ENCODE measurements at regions not wholly inside any gene's neighbourhood (a gene's known extent, or its start where the extent isn't known, plus 50 kb on each side); places are given as distances from the start of the nearest gene placed in this dataset.
"Not testable (repeated sequence)": the region's sequence is repeated elsewhere in the genome, so short reads cannot be mapped to it uniquely, and the experiment has no call there.

DNA sequence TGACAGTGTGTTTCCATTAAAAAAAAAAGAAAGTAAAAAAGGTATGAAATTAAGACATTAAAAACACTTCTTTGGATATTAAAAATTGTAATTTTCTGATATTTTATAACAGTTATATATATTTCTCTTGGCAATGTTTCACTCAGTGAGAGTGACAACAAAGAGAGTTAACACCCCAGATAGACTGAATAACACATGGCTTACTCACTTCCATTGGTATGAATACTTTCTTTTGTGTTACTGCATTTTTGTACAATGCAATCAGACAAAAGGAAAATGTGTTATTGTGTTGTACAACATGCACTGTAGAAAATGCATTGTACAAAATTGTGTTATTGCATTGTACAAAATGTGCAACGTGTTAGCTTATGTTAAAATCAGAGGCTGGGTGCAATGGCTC, 676.6 kb upstream of the AMELY start:
- H4K20me1 ChIP-seq (ENCODE audit: insufficient read depth); H3K4me3 ChIP-seq (ENCODE audit: low read length); H3K27ac ChIP-seq (ENCODE audit: low read length); H3F3A ChIP-seq (ENCODE audit: insufficient read depth, low read length, poor library complexity, severe bottlenecking); H3K9ac ChIP-seq (ENCODE audit: low read length); H3K9me3 ChIP-seq (ENCODE audit: low read length); H3K4me2 ChIP-seq (ENCODE audit: low read length); H3K9me2 ChIP-seq (ENCODE audit: insufficient read depth, low read length); H3K36me3 ChIP-seq (ENCODE audit: insufficient read depth, low read length); H2AFZ ChIP-seq (ENCODE audit: low read depth, low read length); H3K79me2 ChIP-seq (replicated peaks; ENCODE audit: insufficient read depth, low read length); H3K27me3 ChIP-seq (ENCODE audit: insufficient read depth, low read depth, low read length): not testable (repeated sequence)

DNA sequence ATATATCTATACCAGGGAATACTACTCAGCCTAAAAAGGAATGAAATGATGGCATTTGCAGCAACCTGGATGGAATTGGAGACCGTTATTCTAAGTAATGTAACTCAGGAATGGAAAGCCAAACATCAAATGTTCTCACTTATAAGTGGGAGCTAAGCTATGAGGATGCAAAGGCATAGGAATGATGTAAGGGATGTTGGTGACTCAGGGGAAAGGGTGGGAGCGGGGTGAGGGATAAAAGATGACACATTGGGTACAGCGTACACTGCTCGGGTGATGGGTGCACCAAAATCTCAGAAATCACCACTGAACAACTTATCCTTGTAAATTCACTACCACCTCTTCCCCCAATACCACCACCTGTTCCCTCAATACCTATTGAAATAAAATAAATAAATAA, 651.0 kb upstream of the AMELY start:
- Histone ChIP-seq H4K20me1 (ENCODE audit: insufficient read depth) (no peaks in the 10 kb centered on the region), H3K9me2 (ENCODE audit: insufficient read depth, low read length) (no peaks in the 10 kb centered on the region), H3K9ac (ENCODE audit: low read length) (no peak overlapping the region), H3K36me3 (ENCODE audit: insufficient read depth, low read length) (no peaks in the 10 kb centered on the region), H3K4me2 (ENCODE audit: low read length) (no peak overlapping the region), H3K9me3 (ENCODE audit: low read length) (no peaks in the 10 kb centered on the region), H3K27me3 (ENCODE audit: insufficient read depth, low read depth, low read length) (no peaks in the 10 kb centered on the region), H3K4me3 (ENCODE audit: low read length) (no peak overlapping the region), H2AFZ (ENCODE audit: low read depth, low read length) (no peak overlapping the region), H3K79me2 (replicated peaks; ENCODE audit: insufficient read depth, low read length) (no peaks in the 10 kb centered on the region), H3F3A (ENCODE audit: insufficient read depth, low read length, poor library complexity, severe bottlenecking) (no peaks in the 10 kb centered on the region), H3K27ac (ENCODE audit: low read length) (no peak overlapping the region)
- no peak for TF ChIP-seq EZH2 (IDR thresholded peaks at IDR 0.05; ENCODE audit: borderline replicate concordance, insufficient read depth, low read length, poor library complexity, severe bottlenecking)
- TF ChIP-seq RAD21 (conservative IDR thresholded peaks at IDR 0.05): no peak
- TF ChIP-seq POLR2AphosphoS5 (IDR thresholded peaks at IDR 0.05): no peak
- TF ChIP-seq EP300 (conservative IDR thresholded peaks at IDR 0.05; ENCODE audit: poor library complexity, severe bottlenecking): no peak
- no peak for TF ChIP-seq MXI1 (conservative IDR thresholded peaks at IDR 0.05; ENCODE audit: poor library complexity, severe bottlenecking)
- TF ChIP-seq TAF1 (IDR thresholded peaks at IDR 0.05; ENCODE audit: low read depth): no peak
- TF ChIP-seq, protein P1, sequence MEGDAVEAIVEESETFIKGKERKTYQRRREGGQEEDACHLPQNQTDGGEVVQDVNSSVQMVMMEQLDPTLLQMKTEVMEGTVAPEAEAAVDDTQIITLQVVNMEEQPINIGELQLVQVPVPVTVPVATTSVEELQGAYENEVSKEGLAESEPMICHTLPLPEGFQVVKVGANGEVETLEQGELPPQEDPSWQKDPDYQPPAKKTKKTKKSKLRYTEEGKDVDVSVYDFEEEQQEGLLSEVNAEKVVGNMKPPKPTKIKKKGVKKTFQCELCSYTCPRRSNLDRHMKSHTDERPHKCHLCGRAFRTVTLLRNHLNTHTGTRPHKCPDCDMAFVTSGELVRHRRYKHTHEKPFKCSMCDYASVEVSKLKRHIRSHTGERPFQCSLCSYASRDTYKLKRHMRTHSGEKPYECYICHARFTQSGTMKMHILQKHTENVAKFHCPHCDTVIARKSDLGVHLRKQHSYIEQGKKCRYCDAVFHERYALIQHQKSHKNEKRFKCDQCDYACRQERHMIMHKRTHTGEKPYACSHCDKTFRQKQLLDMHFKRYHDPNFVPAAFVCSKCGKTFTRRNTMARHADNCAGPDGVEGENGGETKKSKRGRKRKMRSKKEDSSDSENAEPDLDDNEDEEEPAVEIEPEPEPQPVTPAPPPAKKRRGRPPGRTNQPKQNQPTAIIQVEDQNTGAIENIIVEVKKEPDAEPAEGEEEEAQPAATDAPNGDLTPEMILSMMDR (IDR thresholded peaks at IDR 0.05; ENCODE audit: poor library complexity, severe bottlenecking): no peak
- TF ChIP-seq SMC3 (conservative IDR thresholded peaks at IDR 0.05; ENCODE audit: poor library complexity): no peak
- TF ChIP-seq, protein P2, sequence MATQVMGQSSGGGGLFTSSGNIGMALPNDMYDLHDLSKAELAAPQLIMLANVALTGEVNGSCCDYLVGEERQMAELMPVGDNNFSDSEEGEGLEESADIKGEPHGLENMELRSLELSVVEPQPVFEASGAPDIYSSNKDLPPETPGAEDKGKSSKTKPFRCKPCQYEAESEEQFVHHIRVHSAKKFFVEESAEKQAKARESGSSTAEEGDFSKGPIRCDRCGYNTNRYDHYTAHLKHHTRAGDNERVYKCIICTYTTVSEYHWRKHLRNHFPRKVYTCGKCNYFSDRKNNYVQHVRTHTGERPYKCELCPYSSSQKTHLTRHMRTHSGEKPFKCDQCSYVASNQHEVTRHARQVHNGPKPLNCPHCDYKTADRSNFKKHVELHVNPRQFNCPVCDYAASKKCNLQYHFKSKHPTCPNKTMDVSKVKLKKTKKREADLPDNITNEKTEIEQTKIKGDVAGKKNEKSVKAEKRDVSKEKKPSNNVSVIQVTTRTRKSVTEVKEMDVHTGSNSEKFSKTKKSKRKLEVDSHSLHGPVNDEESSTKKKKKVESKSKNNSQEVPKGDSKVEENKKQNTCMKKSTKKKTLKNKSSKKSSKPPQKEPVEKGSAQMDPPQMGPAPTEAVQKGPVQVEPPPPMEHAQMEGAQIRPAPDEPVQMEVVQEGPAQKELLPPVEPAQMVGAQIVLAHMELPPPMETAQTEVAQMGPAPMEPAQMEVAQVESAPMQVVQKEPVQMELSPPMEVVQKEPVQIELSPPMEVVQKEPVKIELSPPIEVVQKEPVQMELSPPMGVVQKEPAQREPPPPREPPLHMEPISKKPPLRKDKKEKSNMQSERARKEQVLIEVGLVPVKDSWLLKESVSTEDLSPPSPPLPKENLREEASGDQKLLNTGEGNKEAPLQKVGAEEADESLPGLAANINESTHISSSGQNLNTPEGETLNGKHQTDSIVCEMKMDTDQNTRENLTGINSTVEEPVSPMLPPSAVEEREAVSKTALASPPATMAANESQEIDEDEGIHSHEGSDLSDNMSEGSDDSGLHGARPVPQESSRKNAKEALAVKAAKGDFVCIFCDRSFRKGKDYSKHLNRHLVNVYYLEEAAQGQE (IDR thresholded peaks at IDR 0.05; ENCODE audit: borderline replicate concordance): no peak

DNA sequence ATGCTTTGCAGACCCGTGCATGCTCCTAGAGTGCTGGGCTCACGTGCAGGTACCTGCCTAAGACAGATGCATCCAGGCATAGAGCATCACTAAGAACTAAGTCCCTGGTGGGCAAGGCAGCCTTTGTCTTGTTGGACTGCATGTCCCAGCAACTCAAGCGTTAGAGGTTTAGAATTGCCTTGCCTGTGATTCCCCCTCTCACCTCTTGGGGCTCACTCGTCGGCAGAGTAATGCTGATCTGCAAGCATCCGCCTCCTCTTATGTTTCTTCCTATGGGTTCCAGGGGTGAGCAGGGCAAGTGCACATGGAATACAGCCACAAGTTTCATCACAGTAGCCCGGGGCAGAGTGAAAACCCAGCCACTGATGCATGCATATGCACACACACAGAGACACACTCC, 646.1 kb upstream of the AMELY start:
- Histone ChIP-seq H3K9me3 (ENCODE audit: low read length) (no peaks in the 10 kb centered on the region), H3K4me3 (ENCODE audit: low read length) (no peak overlapping the region), H2AFZ (ENCODE audit: low read depth, low read length) (no peak overlapping the region), H3F3A (ENCODE audit: insufficient read depth, low read length, poor library complexity, severe bottlenecking) (no peaks in the 10 kb centered on the region), H3K4me2 (ENCODE audit: low read length) (no peak overlapping the region), H3K9me2 (ENCODE audit: insufficient read depth, low read length) (no peaks in the 10 kb centered on the region), H4K20me1 (ENCODE audit: insufficient read depth) (no peaks in the 10 kb centered on the region), H3K36me3 (ENCODE audit: insufficient read depth, low read length) (no peaks in the 10 kb centered on the region), H3K27me3 (ENCODE audit: insufficient read depth, low read depth, low read length) (no peaks in the 10 kb centered on the region), H3K9ac (ENCODE audit: low read length) (no peak overlapping the region), H3K27ac (ENCODE audit: low read length) (no peak overlapping the region), H3K79me2 (replicated peaks; ENCODE audit: insufficient read depth, low read length) (no peaks in the 10 kb centered on the region)
- TF ChIP-seq, protein P1 (IDR thresholded peaks at IDR 0.05; ENCODE audit: poor library complexity, severe bottlenecking): no peak
- TF ChIP-seq MXI1 (conservative IDR thresholded peaks at IDR 0.05; ENCODE audit: poor library complexity, severe bottlenecking) (no peak), POLR2AphosphoS5 (IDR thresholded peaks at IDR 0.05) (no peak), EP300 (conservative IDR thresholded peaks at IDR 0.05; ENCODE audit: poor library complexity, severe bottlenecking) (no peak), SMC3 (conservative IDR thresholded peaks at IDR 0.05; ENCODE audit: poor library complexity) (no peak), EZH2 (IDR thresholded peaks at IDR 0.05; ENCODE audit: borderline replicate concordance, insufficient read depth, low read length, poor library complexity, severe bottlenecking) (no peak), TAF1 (IDR thresholded peaks at IDR 0.05; ENCODE audit: low read depth) (no peak), RAD21 (conservative IDR thresholded peaks at IDR 0.05) (no peak)
- TF ChIP-seq, protein P2 (IDR thresholded peaks at IDR 0.05; ENCODE audit: borderline replicate concordance): no peak
